NB4 (cell line): ENCODE measurements at regions not wholly inside any gene's neighbourhood (a gene's known extent, or its start where the extent isn't known, plus 50 kb on each side); places are given as distances from the start of the nearest gene placed in this dataset.

ENCODE experiments used
- MYC ChIP-seq: IDR thresholded peaks from 2 replicates; pipeline ENCODE4 v1.6.1; 2011; ENCODE audit warnings: low read depth, low read length
- POLR2A ChIP-seq: IDR thresholded peaks from 2 replicates; pipeline ENCODE4 v1.6.1; 2011; ENCODE audit warnings: mild to moderate bottlenecking; ENCODE audit not compliant: insufficient read length; ENCODE audit errors: extremely low read depth
- TF ChIP-seq, protein P1 (sequence below): IDR thresholded peaks from 2 replicates; pipeline ENCODE4 v1.6.1; 2011; ENCODE audit warnings: low read depth, low read length
- TF ChIP-seq, protein P2 (sequence below): IDR thresholded peaks from one replicate; pipeline ENCODE4 v1.5.1; 2012; ENCODE audit warnings: low read depth, low read length

DNA sequence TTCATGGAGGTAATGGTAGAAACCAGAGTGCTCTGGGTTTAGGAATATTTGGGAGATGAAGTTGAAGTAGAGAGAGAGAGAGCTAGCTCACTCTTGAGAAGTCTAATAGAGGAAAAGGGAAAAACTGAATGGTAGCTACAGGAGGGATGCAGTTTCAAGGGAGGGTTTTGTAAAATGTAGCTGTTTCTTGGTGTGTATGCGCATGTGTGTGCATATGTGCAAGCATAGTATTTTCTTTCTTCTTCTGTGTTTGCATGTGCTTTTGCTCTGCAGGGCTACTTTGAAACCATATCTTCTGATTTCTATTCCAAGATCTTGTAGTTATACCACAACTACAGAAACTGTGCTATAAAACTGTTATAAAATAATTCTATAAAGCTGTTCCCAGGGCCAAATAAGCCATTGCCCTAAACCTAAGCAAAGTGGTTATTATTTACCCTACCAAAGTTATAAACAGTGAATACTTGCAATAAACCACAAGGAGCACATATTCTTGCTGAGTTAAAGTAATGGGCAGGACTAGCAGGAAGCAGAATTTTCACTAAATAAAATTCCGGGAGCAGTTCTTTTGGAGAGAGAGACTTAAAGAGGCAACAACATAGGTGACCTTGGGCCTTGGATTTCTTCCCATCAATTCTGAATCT lies 145.3 kb upstream of the ZNF521 start:
- TF ChIP-seq, protein P1, sequence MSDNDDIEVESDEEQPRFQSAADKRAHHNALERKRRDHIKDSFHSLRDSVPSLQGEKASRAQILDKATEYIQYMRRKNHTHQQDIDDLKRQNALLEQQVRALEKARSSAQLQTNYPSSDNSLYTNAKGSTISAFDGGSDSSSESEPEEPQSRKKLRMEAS = no peak
- TF ChIP-seq POLR2A = no peak
- TF ChIP-seq, protein P2, sequence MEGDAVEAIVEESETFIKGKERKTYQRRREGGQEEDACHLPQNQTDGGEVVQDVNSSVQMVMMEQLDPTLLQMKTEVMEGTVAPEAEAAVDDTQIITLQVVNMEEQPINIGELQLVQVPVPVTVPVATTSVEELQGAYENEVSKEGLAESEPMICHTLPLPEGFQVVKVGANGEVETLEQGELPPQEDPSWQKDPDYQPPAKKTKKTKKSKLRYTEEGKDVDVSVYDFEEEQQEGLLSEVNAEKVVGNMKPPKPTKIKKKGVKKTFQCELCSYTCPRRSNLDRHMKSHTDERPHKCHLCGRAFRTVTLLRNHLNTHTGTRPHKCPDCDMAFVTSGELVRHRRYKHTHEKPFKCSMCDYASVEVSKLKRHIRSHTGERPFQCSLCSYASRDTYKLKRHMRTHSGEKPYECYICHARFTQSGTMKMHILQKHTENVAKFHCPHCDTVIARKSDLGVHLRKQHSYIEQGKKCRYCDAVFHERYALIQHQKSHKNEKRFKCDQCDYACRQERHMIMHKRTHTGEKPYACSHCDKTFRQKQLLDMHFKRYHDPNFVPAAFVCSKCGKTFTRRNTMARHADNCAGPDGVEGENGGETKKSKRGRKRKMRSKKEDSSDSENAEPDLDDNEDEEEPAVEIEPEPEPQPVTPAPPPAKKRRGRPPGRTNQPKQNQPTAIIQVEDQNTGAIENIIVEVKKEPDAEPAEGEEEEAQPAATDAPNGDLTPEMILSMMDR = no peak
- no peak for TF ChIP-seq MYC
